Glomerular endothelial cell (primary cell): ENCODE measurements at regions not wholly inside any gene's neighbourhood (a gene's known extent, or its start where the extent isn't known, plus 50 kb on each side); places are given as distances from the start of the nearest gene placed in this dataset.
"Not testable (repeated sequence)": the region's sequence is repeated elsewhere in the genome, so short reads cannot be mapped to it uniquely, and the experiment has no call there.

Source experiments
- DNase-seq: peaks from one replicate; pipeline ENCODE4 v3.0.0-alpha.2; 2011; ENCODE audit warnings: low read depth, low spot score; ENCODE audit errors: extremely low read depth

- DNase-seq: no peak
Measured at GRCh38 chr5:17952231-17952630, 318.0 kb downstream of the TAF11L14 start.

DNA sequence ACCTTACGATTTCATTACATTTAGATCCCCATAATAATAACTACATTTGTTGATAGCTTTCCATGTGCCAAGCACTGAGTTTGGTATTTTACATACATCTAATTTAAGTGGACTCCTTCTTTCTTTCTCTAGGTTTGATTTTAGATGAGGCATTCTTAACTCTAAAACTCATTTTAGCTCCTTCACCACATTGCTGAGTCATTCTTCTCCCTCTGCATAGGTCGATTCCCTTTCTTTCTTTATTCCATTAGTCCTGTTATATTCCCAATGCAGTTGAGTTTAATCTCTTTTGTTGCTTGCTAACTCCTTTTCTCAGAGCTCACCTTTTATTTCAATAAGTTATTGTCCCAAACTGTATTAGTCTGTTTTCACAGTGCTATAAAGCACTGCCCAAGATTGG lies 329.8 kb downstream of the TAF11L14 start:
- DNase-seq: no peak

DNA sequence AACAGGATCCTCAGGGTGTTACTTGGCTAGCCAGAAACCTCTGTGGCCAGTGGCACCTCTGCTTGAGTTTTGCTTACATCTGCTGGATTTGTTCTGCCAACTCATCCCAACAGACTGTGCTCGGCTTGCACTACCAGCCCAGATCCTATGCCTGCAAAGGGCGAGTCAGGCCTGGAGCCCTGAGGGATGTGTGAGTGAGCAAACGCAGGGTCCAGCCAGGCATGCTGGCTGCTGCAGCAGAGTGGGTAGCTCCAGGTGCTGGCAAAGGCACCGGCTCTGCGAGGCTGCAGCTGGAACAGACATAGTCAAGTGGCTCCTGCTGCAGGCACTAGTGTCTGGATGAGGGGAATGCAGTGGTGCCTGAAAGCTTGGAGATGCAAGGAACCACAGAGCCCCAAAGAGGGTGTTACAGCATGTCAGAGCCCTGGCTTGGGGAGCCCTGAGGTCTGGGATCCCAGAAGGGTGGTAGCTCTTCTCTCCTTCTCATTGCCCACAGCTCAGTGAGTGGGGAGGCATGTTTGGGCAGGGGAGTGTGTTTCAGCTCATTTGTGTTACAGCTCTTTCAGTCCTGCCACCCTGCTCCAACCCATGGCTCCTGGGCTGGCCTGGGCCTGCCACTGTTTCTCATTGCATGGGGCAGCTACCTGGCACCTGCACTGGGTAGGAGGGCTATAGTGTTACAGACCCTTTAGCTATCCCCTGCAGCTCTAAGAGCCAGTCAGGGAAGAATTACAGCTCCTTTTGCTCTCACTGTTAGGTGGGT lies 332.6 kb downstream of the TAF11L14 start:
- no peak for DNase-seq

GRCh38 chr5:17976404-17976803 lies 342.1 kb downstream of the TAF11L14 start:
- no peak for DNase-seq

DNA sequence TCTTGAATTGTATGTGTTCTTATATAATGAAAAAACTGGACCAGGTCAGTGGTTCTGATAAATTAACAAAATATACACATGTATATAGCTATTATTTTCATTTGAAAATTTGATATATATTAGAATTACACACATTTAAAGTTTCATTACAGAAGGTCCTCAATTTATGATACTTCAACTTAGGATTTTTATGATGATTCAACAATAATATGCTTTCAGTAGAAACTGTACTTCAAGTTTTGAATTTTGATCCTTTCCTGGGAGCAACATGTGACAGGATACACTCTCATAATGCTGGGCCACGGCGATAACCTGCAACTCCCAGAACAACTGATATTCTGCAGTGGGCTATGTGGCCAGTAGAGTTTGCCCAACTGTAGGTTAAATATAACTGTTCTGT lies 344.7 kb downstream of the TAF11L14 start:
- no peak for DNase-seq

GRCh38 chr5:17982626-17983025 lies 348.4 kb downstream of the TAF11L14 start:
- not testable (repeated sequence) for DNase-seq

GRCh38 chr5:17989036-17989435 lies 354.8 kb downstream of the TAF11L14 start:
- DNase-seq: no peak

DNA sequence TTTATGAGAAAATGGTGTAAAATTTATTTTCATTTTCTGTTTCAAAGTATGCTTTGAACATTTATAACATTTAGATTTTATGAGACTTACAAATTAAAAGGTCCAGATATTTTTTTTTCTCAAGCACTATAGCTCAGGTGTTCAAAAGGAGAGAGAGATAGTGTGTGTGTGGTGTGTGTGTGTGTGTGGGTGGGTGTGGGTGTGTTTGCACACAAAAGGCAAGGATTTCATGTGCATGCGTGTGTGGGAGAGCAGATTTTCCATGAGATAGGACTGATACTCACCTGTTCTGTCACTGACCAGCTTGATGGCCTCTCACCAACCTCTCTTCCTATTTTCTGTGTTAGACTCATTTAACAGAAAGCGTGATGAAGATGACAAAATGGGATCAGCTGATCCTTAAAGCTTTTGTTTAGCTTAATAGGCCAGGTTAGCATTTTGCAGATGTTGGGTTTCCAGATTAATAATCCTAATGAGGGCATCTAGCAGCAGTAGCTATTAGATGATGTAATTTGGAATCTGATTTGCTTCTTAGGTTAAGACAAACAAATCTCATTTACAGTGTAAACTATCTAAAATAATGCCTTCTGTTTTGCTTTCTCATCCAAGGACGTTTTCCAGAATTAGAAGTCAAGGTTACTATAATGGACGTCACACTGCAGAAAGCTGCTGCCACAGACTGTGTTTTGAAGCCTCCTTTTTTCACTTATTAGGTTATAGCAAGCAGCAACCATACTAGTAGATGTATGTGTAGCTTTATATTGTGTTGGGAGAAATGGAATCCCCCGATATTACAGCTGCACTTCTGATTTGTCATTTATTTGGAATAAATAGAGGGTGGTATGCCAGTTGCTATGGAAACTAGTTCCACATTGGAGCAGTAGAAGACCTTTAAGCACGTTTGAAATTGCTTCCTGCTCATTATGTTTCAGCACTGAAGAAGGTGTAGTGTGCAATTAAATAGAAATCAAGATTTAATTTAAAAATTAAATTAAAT lies 355.6 kb downstream of the TAF11L14 start:
- DNase-seq: no peak

- no peak for DNase-seq
Measured at GRCh38 chr5:17991775-17992174, 357.5 kb downstream of the TAF11L14 start.

GRCh38 chr5:17992291-17992690 lies 358.0 kb downstream of the TAF11L14 start:
- DNase-seq: no peak

DNA sequence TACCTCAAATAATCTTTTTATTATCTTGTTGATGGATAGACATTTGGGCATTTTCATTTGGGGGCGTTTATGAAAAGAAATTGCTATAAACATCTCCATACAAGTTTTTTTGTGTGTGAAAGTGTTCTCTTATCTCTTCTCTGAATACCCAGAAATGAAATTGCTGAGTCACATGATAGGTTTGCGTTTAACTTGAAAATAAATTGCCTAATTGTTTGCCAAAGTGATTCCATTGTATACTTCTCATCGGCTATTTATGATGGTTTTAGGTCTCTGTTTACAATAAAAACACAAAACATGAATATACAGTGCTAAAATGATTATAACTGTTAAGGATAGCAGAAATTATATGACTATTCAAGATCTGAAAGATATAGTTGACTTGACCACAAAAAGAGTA lies 361.7 kb downstream of the TAF11L14 start:
- no peak for DNase-seq

DNA sequence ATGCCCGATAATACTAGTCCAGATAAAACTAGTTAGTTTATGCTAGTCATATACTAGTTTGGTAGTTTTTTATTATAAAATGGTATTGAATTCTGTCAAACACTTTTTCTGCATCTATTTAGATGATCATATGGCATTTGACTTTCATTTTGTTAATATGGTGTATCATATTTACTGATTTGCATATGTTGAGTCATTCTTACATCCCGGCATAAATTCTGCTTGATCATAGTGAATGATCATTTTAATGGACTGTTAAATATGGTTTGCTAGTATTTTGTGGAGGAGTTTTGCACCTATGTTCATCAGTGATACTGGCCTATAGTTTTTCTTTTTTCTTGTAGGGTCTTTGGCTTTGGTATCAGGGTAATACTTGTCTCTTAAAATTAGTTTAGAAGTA lies 365.6 kb downstream of the TAF11L14 start:
- no peak for DNase-seq

DNA sequence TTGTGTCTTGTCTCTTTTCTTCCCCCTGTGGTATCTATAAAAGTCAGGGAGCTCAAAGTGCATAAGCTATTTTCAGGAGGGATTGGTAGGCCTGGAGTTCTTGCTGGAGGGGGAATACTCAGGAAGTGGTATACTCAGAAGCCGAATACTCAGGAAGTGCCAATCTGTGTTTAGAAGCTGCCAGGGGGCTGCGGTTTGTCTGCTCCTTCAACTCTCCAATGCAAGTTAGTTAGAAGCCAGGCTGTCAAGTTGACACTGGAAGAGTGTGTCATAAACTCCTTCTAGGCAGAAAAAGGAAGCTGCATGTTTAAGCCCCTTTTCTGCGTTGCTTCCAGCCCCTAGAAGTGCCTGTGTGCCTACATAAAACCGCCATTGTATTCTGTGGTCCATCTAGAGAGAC lies 366.5 kb downstream of the TAF11L14 start:
- no peak for DNase-seq

GRCh38 chr5:18003312-18003711 lies 369.1 kb downstream of the TAF11L14 start:
- no peak for DNase-seq

DNA sequence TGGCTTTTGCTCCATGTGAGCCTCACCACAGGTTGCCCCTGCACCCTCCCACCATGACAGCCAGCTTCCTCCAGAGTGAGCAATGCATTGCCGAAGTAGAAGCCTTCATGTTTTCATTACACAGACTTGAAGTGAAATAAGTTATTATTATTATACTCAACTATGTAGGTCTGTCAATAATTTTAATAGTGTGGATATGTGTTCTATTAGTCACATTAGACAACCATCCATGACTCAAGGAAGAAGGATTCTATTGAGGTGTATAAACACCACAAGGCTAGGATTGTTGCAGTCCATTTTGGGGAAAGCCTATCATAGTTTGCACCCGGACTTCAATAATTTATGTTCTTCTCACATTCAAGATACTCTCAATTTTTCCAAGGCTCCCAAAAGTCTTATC lies 369.5 kb downstream of the TAF11L14 start:
- DNase-seq: no peak

DNA sequence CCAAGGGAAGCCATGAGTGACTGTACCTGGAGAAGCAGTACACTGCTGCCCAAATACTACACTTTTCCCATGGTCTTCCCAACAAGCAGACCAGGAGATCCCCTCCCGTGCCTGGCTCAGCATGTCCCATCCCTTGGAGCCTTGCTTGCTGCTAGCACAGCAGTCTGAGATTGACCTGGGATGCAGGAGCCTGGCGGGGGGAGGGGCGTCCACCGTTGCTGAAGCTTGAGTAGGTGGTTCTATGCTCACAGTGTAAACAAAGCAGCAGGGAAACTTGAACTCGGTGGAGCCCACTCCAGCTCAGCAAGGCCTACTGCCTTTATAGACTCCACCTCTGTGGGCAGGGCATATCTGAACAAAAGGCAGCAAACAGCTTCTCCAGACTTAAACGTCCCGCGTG lies 372.0 kb downstream of the TAF11L14 start:
- not testable (repeated sequence) for DNase-seq

DNA sequence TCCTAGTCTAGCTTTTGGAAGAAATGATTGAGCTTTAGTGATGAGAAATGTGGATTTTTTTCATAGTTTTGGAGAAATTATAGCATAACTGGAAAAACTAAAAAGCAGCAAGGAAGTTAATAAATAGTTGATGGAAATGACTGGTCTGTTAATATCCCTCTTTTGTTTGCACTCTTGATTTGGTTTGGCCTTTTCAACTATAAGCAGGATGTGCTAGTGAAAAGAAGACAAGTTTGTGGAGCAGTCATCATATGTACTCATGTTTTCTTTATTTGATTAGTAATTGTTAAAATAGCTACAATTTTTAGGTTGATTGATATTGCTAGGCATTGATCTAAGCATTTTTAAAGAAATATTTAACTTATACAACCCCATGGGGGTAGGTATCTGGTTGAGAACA lies 374.7 kb downstream of the TAF11L14 start:
- no peak for DNase-seq

- no peak for DNase-seq
Measured at GRCh38 chr5:18010053-18010452, 375.8 kb downstream of the TAF11L14 start.

DNA sequence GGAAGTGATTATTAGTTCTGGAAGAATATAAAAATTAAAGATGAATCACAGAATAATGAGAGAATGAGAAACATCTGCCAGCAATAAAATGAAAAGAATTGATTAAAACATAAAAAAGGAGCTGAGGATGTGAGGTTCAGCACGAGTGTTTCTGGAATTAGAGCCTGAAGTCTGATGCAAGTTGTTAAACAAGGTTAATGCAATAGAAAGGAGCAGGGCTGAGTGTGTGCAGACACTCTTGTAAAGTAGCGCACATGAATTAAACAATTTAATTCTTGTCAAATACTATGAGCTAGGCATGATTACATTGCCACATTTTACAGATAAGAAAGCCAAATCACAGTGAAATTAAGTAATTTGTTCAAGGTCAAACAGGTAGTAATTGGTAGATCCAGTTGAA lies 384.2 kb downstream of the TAF11L14 start:
- no peak for DNase-seq

- no peak for DNase-seq
Measured at GRCh38 chr5:18023275-18023674, 389.0 kb downstream of the TAF11L14 start.

DNA sequence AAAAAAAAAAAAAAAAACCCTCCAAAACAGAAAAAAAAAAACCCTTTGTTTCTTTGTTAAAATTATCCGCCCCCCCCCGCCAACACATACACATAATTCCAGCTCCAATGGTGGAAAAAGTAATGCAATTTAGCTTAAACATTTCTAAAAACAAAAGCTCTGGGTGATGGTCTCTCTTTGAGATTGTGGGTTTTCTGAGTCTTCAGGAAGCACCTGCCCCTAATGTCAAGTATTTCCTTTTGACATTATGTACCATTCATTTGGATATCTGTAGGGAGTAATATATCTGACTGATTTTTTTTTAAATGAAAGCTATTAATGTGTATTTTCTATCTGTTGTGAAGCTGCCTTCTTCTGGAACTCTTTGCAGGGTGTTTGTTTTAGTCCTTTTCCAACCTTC lies 389.7 kb downstream of the TAF11L14 start:
- no peak for DNase-seq

DNA sequence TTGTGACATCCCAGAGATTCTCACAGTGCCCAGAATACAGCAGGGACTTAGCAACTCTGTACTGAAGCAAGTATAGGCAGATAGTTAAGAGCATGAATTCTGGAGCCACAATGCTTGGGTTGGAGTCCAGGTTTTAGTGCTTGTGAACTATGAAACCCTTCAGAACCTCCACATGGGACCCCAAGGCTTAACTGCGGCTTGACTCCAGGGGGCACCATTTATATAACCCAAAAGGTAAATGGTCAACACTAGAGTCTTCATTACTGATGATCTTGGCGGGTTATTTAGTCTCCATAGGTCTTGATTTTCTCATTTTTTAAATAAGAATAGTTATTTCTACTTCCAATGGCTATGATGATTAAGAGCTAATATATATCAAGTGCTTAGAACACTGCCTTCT lies 390.3 kb downstream of the TAF11L14 start:
- DNase-seq: no peak
